KBM-7 (cell line): ENCODE measurements at regions not wholly inside any gene's neighbourhood (a gene's known extent, or its start where the extent isn't known, plus 50 kb on each side); places are given as distances from the start of the nearest gene placed in this dataset.
A peak's percentile ranks its signal among the peaks of the same experiment; 100 is the strongest.

Source experiments
- DNase-seq: peaks from one replicate; pipeline ENCODE4 v3.0.0-alpha.2; 2015
- in situ Hi-C: fragments of 300-500 bp; cut with MboI; formaldehyde crosslinking; loops from 2 replicates; pipeline ENCODE4 v1.14.3; 2020; ENCODE audit warnings: low sequenced_read_pairs, low pct_unique_long_range_greater_than_20kb, mixed read lengths

- no peak for DNase-seq
- in situ Hi-C loops, result loop anchor here (25.0 kb wide), 1 partner anchor 399 kb away; the partner anchor contains the start of genes C1QTNF9B and MIPEP
Measured at GRCh38 chr13:23488442-23488841, 54.9 kb upstream of the SACS start.

GRCh38 chr13:23496255-23496654 is 62.8 kb upstream of the SACS start:
- in situ Hi-C loops, result loop anchor here (25.0 kb wide), 1 partner anchor 391 kb away; the partner anchor contains the start of genes C1QTNF9B and MIPEP
- no peak for DNase-seq

GRCh38 chr13:23497191-23497590 is 63.7 kb upstream of the SACS start:
- in situ Hi-C loops, result loop anchor here (25.0 kb wide), 1 partner anchor 390 kb away; the partner anchor contains the start of genes C1QTNF9B and MIPEP
- DNase-seq, result no peak

- DNase-seq, result no peak
- in situ Hi-C loops, result no loop called here
Measured at GRCh38 chr13:23500849-23501248, 67.3 kb upstream of the SACS start.

- in situ Hi-C loops, result no loop called here
Measured at GRCh38 chr13:23504180-23504579, 66.0 kb upstream of the TNFRSF19 start.

GRCh38 chr13:23505007-23505406 is 65.2 kb upstream of the TNFRSF19 start:
- no peak for DNase-seq
- in situ Hi-C loops, result no loop called here

More at GRCh38 chr13:23504180-23504579, 66.0 kb upstream of the TNFRSF19 start:
- DNase-seq, result no peak

GRCh38 chr13:23506071-23506806 is 64.0 kb upstream of the TNFRSF19 start:
- in situ Hi-C loops, result no loop called here
- no peak for DNase-seq

GRCh38 chr13:23506807-23507291 is 63.4 kb upstream of the TNFRSF19 start:
- in situ Hi-C loops, result no loop called here
- no peak for DNase-seq

GRCh38 chr13:23509781-23510543 is 60.2 kb upstream of the TNFRSF19 start:
- in situ Hi-C loops, result no loop called here
- no peak for DNase-seq

- no peak for DNase-seq
- in situ Hi-C loops, result no loop called here
Measured at GRCh38 chr13:23510544-23510916, 59.7 kb upstream of the TNFRSF19 start.

- DNase-seq, result peak; percentile 35
- in situ Hi-C loops, result no loop called here
Measured at GRCh38 chr13:23510979-23511735, 59.1 kb upstream of the TNFRSF19 start.

- DNase-seq, result no peak
- in situ Hi-C loops, result no loop called here
Measured at GRCh38 chr13:23512762-23513395, 57.3 kb upstream of the TNFRSF19 start.

GRCh38 chr13:23513455-23513854 is 56.8 kb upstream of the TNFRSF19 start:
- in situ Hi-C loops, result no loop called here
- DNase-seq, result no peak

GRCh38 chr13:23514076-23514475 is 56.1 kb upstream of the TNFRSF19 start:
- in situ Hi-C loops, result no loop called here
- no peak for DNase-seq

- in situ Hi-C loops, result no loop called here
Measured at GRCh38 chr13:23515116-23515515, 55.1 kb upstream of the TNFRSF19 start.

GRCh38 chr13:23516190-23516589 is 54.0 kb upstream of the TNFRSF19 start:
- in situ Hi-C loops, result no loop called here
- DNase-seq, result no peak

More at GRCh38 chr13:23515116-23515515, 55.1 kb upstream of the TNFRSF19 start:
- no peak for DNase-seq

- in situ Hi-C loops, result no loop called here
- DNase-seq, result no peak
Measured at GRCh38 chr13:23516702-23517101, 53.5 kb upstream of the TNFRSF19 start.

- in situ Hi-C loops, result no loop called here
- DNase-seq, result no peak
Measured at GRCh38 chr13:23518231-23518630, 52.0 kb upstream of the TNFRSF19 start.
